COLO668 (cell line): ENCODE measurements at regions not wholly inside any gene's neighbourhood (a gene's known extent, or its start where the extent isn't known, plus 50 kb on each side); places are given as distances from the start of the nearest gene placed in this dataset.

Experiments used
- DNase-seq: peaks from one replicate; lab custom pipeline; 2025; ENCODE audit not compliant: unreplicated experiment; lab: John Stamatoyannopoulos, UW

DNA sequence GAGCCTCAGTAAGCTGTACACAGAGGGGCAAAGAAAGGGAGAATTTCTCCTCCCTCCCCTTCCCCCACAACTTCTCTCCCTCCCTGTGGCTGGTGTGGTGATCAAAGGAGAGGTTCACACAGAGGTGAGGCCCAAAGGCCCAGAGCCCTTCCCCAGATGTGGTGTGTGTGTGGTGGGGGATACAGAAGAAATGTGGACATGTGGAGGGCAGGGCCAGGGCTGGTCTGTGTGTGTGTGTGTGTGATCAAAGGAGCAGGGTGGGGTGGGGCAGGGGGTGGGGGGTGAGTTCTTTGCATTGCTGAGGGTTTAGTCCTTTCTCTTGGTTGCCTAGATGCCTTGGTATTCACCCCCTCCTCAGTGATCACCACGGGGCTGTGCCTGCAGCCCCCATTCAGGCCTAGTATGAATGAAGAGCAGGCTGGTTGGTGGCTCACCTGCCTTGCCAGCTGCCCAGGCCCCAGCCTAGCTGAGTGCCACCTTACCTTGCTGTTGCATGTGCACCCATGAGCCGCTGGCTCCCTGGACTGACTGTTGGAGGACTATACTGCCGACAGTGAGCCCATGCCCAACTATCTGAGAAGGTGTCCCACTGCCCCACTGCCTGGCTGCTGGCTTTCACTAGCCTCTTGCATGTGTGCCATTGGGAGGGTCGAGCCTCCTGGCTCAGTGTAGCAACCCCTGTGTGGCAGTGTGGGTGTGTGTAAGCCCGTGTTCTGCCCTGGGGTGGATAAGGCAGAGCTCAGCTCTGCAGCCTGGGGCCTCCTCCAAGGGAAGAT lies 101.9 kb downstream of the EFNB1 start:
- DNase-seq, result no peak

DNA sequence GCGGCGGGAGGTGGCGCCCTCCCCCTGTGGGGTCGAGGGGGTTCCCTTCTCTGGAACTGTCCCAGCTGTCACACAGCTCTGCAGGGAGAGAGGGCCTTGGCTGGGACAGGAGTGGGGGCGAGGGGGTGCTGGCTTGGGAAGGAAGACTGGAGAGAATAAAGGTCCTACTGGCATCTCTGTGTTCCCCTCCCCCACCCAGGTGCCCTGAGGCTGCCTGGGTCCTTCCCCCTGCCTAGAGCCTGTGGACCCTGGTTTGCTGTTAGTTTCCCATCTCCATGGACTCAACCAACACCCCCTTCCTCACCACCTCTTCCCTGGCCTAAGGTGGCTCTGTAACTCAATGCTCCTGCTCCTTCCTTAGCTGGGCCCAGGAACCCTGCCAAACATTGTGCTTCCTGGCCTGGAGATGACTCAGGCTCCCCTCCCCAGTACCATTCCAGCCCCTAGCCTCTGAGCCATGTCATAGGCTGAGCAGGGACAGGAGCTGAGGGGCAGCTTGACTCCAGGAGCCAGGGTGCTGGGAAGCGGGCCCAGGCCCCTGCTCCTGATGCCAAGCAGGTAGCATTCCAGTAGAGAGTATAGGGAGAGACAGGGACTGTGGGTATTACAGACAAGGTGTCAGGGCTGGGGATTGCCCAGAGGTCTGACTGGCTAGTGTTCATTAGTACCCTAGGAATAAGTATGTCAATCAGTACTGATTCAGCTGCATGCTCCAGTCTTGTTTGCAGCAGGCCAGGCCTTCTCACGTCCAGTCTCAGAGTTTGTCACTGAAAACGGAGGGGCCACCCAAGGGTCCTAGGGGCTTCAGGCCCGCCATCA lies 100.7 kb downstream of the EFNB1 start:
- no peak for DNase-seq

GRCh38 chrX:68928401-68928800 lies 99.6 kb downstream of the EFNB1 start:
- no peak for DNase-seq

DNA sequence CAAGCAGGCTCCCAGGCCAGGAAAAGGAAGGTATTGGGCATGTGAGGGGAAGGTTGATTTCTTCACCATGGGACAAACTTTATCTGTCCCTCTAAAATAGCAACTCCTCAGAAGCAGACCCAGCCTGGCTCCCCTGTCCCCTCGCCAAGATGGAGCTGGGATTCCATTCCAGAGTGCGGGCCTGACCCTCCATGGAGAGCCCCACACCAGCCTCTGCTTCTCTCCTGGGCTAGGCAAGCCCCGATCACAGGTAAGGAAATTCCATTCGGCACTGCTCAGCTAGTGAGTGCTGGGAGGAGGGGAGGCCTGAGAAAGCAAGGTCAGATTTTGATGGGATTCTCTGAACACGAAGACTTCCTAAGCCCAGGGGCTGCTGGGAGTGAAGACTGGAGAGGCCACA lies 98.4 kb downstream of the EFNB1 start:
- no peak for DNase-seq

GRCh38 chrX:68923147-68923546 lies 94.3 kb downstream of the EFNB1 start:
- no peak for DNase-seq

DNA sequence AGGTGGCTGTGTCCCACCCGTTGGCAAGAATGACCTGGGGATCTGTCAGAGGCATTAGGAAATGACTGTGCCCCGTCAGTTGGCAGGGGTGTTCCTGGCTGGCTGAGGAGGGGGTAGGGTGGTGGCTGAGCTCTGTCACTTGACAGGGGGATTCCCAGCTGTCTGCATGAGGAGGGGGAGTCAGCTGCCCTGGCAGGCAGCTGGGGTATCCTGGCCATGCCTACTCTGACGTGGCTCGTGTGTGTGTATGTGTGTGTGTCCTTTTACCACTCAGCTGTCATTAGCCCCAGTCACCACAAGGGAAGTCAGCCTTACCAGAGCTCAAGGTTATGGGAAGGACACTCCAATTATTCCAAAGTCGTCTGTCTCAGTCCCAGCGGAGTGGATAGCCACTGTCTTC lies 93.2 kb downstream of the EFNB1 start:
- DNase-seq, result no peak

- no peak for DNase-seq
Measured at GRCh38 chrX:68920561-68920960, 91.7 kb downstream of the EFNB1 start.

DNA sequence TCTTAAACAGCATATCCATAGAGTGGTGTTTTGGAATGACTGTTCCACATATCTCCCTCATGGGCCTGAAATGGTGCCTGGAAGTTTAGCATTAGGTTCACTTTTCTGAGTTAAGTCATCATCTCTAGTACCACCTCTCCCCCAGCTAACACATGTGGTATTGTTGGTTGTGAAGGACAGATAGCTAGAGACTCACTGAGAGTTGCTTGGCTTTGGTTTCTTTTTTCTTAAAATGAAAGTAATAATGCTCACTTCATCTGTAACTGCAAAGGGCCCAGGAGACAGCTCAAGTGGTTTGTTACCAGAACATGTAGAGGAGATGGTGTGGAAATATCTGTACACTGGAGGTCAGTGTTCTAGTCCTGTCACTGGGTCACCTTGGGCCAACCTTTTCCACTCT lies 90.9 kb downstream of the EFNB1 start:
- DNase-seq, result no peak

DNA sequence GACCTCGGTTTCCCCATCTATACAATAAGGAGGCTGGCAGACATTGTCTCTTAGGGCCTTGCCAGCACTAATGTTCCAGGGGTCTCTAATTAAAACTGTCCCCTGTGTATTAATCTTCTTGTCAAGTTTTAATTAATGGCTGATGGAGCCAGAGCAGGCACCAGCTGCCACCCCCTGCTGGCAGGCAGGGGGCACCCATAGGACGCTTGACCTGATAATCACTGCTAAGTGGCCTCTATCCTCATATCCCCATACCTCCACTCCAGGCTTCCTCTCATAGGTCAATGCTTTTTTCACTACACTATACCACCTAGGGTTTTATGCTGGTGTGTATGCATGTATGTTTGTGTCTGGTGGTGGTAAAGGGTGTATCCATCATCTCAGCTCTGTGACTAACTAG lies 89.4 kb downstream of the EFNB1 start:
- DNase-seq, result no peak

DNA sequence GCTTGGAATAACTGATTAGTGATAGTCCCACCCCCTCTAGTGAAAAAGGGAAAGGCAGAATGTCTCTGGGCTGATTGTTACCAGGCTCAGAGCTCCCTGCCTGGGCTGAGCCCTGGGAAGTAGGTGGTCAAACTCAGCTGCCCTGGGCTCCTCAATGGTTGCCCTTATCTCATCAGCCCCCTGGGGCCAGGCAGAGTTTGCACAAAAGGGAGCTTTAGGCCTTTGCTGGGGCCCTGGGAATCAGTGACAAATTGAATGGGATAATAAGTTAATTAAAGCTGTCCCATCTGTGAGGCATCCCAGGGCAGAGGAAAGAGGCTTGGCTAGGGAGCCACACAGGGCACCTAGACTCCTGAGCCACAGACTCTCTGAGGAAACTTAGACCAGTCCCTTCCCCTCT lies 89.0 kb downstream of the EFNB1 start:
- DNase-seq, result no peak

DNA sequence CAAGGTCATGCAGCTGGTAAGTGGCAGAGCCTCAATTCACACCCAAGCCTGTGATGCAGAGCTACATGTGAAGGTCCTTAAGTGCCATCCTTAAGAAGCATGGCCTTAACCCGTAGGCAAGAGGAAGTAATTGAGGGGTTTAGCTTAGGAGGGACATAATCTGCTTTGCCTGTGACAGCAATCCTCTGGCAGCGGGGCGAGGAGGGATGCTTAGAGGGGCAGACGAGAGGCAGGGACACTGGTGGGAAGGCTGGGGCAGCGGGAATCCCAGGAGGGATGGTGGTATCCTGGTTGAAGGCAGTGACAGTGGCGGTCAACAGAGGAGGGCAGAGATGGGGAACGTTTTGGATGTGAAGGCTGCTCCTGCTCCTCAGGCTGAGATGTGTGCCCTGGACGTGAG lies 88.1 kb downstream of the EFNB1 start:
- DNase-seq, result no peak

DNA sequence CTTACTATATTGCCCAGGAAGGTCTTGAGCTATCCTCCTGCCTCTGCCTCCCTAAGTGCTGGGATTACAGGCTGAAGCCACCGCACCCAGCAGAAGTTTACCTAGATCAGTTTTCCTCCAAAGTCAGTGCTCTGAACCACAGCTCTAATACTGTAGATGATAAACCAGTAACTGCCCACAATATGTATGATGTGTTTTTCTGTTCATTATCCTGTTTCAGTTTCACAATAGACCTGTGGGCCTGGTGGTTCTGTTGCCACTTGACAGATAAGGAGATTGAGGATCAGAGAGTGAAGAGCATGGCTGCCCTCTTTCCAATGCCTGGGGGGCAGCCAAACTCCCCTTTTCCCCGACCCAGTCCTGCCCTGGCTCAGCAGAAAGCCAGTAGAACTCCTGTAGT lies 87.0 kb downstream of the EFNB1 start:
- DNase-seq, result no peak

- DNase-seq, result no peak
Measured at GRCh38 chrX:68914479-68914946, 85.7 kb downstream of the EFNB1 start.

DNA sequence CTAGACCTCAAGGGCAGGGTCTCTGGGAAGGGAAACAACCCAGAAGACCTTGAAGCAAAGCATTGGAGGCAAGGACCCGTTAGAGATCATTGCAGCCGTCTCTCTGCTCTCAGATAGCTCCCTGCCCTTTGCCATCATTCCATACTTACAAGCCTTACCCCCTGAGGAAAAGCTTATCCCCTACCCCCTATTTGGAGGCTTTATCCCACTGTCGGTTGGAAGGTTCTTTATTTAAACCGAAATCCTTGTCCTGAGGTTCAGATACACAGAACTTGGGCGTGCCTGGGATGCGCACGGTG lies 84.4 kb downstream of the EFNB1 start:
- DNase-seq, result no peak

GRCh38 chrX:68912113-68912512 lies 83.3 kb downstream of the EFNB1 start:
- DNase-seq, result no peak

DNA sequence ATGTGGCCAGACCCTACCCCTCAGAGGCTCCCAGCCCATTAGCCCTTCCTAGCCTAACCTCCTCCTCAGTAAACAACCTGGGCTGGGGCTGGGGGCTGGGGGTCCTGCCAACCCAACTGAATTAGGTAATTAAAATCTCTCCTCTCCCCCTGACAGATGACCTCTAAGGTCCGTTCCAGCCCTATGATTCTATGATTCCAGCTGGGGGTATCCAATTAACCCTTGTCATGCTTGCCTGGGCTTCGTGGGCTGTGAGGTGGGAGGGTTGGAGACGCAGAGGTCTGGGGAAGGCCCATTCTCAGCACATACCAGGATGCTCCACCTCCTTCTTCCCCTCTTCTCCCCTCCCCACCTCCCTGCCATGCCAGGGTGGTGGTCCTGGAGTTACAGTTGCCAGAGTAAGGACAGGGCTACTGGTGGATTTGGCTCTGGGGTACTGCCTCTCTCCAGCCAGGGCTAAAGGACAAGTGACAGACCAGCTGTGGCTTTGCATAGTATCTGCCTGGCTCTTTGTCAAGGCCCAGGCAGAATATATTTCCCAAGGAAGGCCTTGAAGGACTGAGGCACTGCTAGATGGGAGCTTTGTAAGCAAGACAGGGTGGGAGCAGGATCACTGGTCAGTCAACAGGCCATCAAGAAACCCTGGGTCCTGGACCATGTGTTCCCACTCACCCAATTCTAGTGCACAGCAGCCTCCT lies 82.1 kb downstream of the EFNB1 start:
- no peak for DNase-seq

- DNase-seq, result no peak
Measured at GRCh38 chrX:68909945-68910344, 81.1 kb downstream of the EFNB1 start.

DNA sequence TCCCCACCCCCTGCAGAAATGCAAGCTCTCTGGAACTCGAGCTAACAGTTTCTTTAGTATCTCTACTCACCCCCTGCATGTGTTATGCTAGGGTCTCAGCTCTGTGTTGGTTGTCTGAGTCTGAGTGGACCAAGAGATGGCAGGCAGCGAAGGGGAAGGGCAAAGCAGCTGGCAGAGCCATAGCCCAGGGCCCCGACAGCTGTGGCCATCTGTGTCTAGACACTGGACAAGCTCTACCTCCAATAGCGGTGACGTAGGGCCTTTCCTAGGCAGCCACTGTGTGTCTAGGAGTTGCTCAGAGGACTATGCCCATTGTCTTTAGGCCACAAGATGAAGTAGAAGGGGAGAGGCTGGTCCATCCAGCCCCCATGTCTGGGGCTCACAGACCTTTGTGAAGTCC lies 79.2 kb downstream of the EFNB1 start:
- no peak for DNase-seq

DNA sequence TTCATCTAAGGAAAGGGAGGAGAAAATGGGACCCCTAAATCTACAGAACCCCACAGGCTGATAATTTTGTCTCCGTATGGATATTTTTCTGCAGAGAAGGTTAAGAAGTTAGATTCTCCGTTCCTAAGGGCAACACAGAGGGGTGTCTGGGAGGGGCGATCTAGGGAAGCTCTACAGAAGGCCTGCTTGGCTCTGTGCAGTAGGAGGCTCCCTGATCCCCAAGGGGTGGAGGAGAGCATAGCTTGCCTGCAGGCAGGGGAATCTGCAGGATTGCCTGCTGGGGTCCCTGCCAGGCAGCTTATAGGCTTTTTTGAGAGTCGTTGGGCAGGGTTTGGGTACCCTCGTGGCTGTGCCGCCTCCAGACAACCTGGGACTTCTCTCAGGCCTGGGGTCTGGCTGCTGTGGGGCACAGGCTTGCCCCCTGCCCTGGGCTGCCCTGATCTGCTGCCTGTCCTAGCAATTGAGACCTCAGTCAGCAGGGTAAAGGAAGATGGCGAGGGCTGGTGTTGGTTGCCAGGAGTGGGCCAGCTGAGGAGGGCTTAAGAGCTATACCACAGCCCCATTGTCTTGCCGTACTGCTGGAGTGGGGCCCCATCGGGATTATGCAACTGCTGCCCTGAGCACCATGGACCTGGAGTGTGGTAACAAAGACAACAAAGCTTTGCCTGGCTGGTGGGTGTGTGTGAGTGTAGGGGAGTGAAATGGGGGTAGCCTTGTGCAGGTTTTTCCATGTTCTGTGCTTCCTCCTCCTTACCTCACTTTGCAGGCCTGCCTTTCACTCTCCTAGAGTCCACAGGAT lies 74.1 kb downstream of the EFNB1 start:
- DNase-seq, result no peak

GRCh38 chrX:68901519-68901918 lies 72.7 kb downstream of the EFNB1 start:
- no peak for DNase-seq

DNA sequence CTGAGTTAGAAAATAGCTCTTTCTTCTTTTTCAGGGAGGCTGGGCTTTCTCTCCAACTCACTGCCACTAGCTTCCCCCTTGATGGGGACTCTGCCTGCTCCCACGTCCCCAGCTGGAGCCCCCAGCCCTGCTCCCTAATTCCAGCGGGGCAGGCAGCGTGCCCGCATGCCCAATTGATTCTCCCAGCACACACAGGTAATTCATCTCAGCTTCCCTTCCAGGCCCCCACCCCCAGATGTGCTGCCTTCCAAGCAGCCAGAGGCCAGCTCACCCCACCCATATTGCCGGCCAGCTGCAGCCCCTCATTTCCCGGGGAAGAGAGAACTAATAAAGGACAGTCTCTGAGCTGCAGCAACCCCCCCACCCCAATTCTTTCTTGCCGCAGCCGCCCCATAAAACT lies 69.8 kb downstream of the EFNB1 start:
- DNase-seq, result no peak
